ENCODE measurements at regions not wholly inside any gene's neighbourhood (a gene's known extent, or its start where the extent isn't known, plus 50 kb on each side); places are given as distances from the start of the nearest gene placed in this dataset.

DNA sequence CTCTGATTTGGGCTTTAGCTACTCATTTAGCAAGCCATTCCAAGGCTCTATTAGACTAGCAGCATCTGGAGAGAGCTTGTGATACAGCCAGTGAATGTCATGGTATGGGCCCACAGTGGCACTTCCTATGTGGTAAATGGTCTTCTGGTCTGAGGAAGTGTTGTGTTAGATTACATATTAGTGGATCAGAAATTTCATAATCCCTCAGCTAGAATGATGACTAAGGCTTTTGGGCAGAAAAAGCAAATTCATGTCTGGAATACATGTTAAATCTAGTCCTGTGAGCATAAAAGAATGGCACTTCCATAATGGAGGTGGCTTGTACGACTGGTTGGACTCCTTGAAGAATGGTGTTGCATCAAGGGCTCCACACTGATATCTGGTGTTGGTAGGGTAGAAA, 436.8 kb upstream of the CWC22 start:
- no peak for DNase-seq

- no peak for DNase-seq
Measured at GRCh38 chr2:180442860-180443644, 436.0 kb upstream of the CWC22 start.

GRCh38 chr2:180419212-180419611, 412.1 kb upstream of the CWC22 start:
- no peak for DNase-seq

- DNase-seq: no peak
Measured at GRCh38 chr2:180416627-180417026, 409.5 kb upstream of the CWC22 start.

GRCh38 chr2:180413336-180413735, 406.2 kb upstream of the CWC22 start:
- no peak for DNase-seq

DNA sequence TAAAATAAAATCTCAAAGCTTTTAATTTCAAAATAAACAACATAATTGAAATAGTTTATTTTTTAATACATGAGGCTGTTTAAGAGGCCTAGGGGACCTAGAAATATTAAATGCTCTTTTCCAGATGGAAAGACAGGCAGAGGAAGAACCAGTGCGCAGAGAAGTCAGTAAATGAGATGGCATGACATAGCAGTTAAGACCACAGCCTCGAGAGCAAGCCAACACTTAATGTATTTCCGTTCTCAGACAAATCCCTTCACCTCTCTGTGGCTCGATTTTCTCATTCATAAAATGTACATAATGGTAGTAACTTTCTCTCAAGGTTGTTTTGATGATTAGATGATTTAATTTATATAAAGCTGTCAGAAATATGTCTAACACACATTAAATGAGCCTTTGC, 405.1 kb upstream of the CWC22 start:
- no peak for DNase-seq

- no peak for DNase-seq
Measured at GRCh38 chr2:180411661-180412060, 404.6 kb upstream of the CWC22 start.

DNA sequence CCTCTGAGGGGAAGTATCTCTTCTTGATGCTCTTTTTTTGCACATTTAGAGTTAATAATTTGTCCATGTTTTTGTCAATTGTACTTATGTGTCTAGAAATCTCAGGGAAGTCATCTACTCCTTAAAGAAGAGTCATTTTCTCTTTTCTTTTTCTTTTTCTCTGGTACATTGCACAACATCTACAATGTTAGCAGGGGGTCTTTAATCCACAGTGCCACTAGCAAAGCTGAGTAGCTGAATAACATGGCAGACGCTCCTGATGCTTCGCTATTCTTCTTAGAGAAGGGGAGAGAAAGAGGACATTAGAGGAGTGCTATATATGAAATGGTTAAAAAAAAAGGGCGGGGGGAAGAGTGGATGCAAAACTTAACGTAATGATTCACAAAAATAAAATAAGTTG, 399.6 kb upstream of the CWC22 start:
- DNase-seq: no peak

- no peak for DNase-seq
Measured at GRCh38 chr2:180405520-180405919, 398.4 kb upstream of the CWC22 start.

DNA sequence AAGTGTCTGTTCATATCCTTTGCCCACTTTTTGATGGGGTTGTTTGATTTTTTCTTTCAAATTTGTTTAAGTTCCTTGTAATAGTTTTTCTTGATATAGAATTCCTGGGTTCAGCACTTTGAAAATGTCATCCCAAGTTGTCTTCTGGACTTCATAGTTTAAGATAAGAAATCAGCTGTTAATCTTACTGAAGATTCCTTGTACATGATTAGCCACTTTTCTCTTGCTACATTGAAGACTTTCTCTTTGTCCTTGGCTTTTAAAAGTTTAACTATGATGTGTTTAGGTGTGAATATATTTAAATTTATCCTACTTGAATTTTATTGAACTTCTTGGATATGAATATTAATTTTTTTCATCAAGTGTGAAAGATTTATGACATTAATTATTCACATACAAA, 387.2 kb upstream of the CWC22 start:
- DNase-seq: no peak

GRCh38 chr2:180385601-180386201, 378.6 kb upstream of the CWC22 start:
- no peak for DNase-seq

DNA sequence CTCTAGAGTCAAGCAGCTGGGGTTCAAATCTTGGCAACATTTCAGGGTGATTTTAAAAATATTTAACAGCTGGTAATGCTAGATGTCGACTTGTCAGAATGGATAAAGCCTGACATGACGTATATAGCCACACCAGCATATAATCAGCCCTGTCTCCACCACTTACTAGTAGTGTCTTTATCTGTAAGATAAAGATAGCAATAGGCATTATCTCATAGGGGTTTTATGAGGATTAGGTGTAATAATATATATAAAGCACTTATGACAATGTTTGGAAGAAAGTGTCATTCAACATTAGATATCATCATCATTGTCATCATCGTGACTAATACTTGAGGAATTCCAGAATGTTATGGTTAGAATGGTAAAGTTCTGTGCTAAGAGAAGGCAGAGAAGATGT, 369.0 kb upstream of the CWC22 start:
- DNase-seq: no peak

GRCh38 chr2:180374502-180375281, 367.6 kb upstream of the CWC22 start:
- DNase-seq: no peak

- DNase-seq: no peak
Measured at GRCh38 chr2:180370511-180371205, 363.6 kb upstream of the CWC22 start.

DNA sequence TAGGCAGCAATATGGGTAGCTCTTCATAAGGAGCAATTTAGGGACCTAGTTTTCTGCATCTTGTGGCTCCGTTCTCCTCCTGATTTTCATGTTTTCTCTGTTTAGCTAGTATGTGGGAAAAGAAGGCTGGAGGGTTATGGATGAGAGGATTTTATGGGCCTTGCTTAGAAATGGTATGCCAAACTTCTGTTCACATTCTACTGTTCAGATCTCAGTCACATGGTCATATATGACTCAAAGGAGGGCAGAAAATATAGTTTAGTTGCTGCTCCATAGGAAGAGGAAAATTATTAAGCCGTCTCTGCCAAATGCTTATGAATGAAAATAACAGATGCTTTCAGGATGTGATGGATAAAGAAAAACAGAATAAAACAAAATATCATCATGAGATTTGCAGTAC, 361.8 kb upstream of the CWC22 start:
- no peak for DNase-seq

DNA sequence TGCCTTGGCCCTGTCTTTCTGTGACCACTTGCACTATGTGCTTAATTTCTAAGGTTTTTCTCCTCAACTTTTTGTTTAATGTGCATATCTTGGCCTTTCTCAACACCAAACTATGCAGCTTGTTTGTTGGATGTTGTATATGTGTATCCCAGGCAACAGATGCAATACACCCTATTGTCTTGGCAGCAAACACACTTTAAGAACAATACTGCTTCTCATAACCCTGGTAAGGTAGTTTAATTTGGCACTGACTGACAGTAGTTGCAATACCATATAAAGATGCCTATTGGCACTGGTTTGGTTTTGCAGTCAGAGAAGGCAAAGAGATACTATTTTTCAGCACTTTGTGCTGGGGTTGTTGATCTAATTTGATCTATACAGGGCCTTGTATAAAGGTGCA, 360.7 kb upstream of the CWC22 start:
- no peak for DNase-seq

- no peak for DNase-seq
Measured at GRCh38 chr2:180366481-180366880, 359.4 kb upstream of the CWC22 start.

DNA sequence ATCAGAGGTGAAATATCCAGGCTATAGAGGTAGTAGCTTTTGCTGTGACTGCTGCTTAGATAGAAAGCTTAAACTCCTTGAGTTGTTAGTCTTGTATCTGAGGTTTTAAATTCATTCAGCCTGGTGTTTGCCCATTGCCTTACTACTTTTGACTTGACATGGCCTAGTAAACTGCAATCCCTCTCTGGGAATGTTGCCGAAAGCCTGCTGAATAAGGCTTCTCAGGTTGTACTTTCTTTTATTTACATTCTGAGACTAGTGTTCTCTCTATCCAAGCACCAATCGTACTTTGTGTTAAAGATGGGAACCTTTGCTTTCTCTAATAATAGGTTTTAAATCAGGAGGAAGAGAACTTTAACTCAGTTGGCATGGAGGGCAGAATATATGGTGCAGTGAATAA, 357.6 kb upstream of the CWC22 start:
- no peak for DNase-seq

DNA sequence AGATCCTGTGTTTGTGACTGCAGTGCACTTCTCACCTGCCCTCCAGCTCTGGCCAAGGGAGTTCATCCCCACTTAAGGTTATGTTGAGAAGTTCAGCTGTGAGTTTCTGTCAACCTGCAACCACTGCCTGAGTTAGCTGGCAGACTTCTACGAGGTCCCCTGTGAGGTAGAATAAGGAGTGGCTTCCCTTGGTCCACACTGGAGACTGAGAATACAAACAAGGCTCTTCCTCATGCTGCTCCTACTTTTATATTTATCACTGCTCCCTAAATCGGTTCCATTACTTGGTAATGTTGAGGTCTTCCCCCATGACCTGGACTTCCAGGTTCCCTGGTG, 353.2 kb upstream of the CWC22 start:
- no peak for DNase-seq

DNA sequence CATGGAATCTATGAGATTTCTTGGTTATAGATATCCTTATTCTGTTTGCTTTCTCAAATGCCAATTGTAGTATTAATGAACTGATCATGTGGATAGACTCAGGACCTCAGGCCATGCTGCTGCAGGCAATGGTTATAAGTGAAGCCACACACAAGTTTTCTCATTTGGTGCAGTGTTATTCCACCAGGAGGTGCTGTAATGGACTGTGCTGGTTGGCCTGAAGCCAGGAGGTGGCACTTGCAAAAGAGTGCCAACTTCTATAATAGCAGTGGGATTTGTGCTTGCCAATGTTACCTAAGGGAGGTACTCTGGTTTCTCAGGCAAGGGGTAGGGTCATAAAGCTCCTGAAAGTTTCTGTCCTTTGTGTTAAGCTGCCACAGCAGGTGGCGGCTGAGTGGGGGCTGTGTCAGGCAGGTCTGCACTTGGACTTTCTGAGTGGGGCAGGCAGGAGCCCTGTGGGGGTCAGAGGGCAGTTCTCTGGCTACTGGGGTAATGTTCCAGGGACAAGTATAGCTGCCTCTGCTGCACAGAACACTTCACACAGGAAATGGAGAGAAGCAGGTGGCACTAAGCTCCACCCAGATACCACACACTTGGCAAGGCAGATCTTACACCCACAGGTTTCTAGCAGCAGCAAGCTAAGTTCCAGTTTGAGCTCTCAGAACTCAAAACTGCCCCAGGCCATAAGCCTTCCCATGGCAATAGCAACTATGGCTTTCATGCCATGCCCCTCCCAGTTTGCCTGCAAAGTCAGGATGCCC, 352.6 kb upstream of the CWC22 start:
- no peak for DNase-seq

GRCh38 chr2:180358458-180358857, 351.4 kb upstream of the CWC22 start:
- DNase-seq: no peak

DNA sequence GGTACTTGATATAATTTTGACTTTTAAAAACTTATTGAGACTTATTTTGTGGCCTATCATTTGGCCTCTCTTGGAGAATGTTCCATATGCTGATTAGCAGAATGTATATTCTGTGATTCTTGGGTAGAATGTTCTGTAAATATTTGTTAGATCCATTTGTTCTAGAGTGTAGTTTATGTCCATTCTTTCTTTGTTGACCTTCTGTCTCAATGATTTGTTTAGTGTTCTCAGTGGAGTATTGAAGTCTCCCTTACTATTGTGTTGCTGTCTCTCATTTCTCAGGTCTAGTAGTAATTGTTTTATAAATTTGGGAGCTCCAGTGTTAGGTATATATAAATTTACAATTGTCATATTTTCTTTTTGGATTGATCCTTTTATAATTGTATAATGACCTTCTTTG, 349.6 kb upstream of the CWC22 start:
- DNase-seq: no peak

GRCh38 chr2:180352620-180353019, 345.5 kb upstream of the CWC22 start:
- DNase-seq: no peak

All from 8988T (cell line).